ENCODE measurements at regions not wholly inside any gene's neighbourhood (a gene's known extent, or its start where the extent isn't known, plus 50 kb on each side); places are given as distances from the start of the nearest gene placed in this dataset.

DNA sequence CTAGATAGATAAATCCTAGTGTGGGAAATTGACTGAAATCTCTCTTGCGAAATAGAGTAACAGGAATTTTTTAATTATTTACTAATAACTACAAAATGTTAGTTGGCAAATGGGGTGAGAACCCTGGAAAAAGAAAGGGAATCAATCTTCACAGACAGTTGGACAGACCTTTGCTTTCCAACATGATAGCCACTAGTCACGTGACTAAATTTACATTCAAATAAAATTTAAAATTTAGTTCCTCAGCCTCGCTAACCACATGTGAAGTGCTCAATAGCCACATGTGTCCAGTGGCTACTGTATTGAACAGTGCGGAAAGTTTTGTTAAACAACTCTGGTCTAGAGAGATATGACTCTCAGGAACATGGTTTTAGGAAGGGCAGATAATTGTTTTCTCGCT is 289.9 kb upstream of the RASA1 start:
- TF ChIP-seq, protein P1, sequence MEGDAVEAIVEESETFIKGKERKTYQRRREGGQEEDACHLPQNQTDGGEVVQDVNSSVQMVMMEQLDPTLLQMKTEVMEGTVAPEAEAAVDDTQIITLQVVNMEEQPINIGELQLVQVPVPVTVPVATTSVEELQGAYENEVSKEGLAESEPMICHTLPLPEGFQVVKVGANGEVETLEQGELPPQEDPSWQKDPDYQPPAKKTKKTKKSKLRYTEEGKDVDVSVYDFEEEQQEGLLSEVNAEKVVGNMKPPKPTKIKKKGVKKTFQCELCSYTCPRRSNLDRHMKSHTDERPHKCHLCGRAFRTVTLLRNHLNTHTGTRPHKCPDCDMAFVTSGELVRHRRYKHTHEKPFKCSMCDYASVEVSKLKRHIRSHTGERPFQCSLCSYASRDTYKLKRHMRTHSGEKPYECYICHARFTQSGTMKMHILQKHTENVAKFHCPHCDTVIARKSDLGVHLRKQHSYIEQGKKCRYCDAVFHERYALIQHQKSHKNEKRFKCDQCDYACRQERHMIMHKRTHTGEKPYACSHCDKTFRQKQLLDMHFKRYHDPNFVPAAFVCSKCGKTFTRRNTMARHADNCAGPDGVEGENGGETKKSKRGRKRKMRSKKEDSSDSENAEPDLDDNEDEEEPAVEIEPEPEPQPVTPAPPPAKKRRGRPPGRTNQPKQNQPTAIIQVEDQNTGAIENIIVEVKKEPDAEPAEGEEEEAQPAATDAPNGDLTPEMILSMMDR (conservative IDR thresholded peaks at IDR 0.05; ENCODE audit: low read depth in 2 of 2), result no peak
- TF ChIP-seq CREB1 (CRISPR knock-in tag; IDR thresholded peaks at IDR 0.05; ENCODE audit: low read depth), result no peak

All from GM23338 (cell line).